Endothelial cell (in vitro differentiated cells): ENCODE measurements at regions not wholly inside any gene's neighbourhood (a gene's known extent, or its start where the extent isn't known, plus 50 kb on each side); places are given as distances from the start of the nearest gene placed in this dataset.
"Not testable (repeated sequence)": the region's sequence is repeated elsewhere in the genome, so short reads cannot be mapped to it uniquely, and the experiment has no call there.

Experiments
- DNase-seq: peaks from one replicate; pipeline ENCODE4 v3.0.0; 2021; ENCODE audit warnings: low spot score
- H3K27ac Mint-ChIP-seq: one replicate; pipeline ENCODE4 v1.8.0; 2021; ENCODE audit warnings: mixed read lengths, inconsistent platforms; ENCODE audit not compliant: unreplicated experiment
- H3K27me3 Mint-ChIP-seq: one replicate; pipeline ENCODE4 v1.8.0; 2021; ENCODE audit warnings: mild to moderate bottlenecking, moderate library complexity, mixed read lengths, inconsistent platforms; ENCODE audit not compliant: unreplicated experiment
- H3K36me3 Mint-ChIP-seq: one replicate; pipeline ENCODE4 v1.8.0; 2021; ENCODE audit warnings: mild to moderate bottlenecking, low read depth, mixed read lengths, inconsistent platforms; ENCODE audit not compliant: unreplicated experiment
- H3K4me1 Mint-ChIP-seq: one replicate; pipeline ENCODE4 v1.8.0; 2021; ENCODE audit warnings: mild to moderate bottlenecking, mixed read lengths, inconsistent platforms; ENCODE audit not compliant: unreplicated experiment
- H3K4me3 Mint-ChIP-seq: one replicate; pipeline ENCODE4 v1.8.0; 2021; ENCODE audit warnings: mild to moderate bottlenecking, mixed read lengths, inconsistent platforms; ENCODE audit not compliant: unreplicated experiment
- H3K9me3 Mint-ChIP-seq: one replicate; pipeline ENCODE4 v1.8.0; 2021; ENCODE audit warnings: mixed read lengths, inconsistent platforms; ENCODE audit not compliant: unreplicated experiment
- CTCF ChIP-seq: fragments of 200-600 bp; sonication (generic); IDR thresholded peaks from one replicate; pipeline ENCODE4 v1.5.0; 2021; ENCODE audit warnings: antibody characterized with exemption; ENCODE audit not compliant: unreplicated experiment

DNA sequence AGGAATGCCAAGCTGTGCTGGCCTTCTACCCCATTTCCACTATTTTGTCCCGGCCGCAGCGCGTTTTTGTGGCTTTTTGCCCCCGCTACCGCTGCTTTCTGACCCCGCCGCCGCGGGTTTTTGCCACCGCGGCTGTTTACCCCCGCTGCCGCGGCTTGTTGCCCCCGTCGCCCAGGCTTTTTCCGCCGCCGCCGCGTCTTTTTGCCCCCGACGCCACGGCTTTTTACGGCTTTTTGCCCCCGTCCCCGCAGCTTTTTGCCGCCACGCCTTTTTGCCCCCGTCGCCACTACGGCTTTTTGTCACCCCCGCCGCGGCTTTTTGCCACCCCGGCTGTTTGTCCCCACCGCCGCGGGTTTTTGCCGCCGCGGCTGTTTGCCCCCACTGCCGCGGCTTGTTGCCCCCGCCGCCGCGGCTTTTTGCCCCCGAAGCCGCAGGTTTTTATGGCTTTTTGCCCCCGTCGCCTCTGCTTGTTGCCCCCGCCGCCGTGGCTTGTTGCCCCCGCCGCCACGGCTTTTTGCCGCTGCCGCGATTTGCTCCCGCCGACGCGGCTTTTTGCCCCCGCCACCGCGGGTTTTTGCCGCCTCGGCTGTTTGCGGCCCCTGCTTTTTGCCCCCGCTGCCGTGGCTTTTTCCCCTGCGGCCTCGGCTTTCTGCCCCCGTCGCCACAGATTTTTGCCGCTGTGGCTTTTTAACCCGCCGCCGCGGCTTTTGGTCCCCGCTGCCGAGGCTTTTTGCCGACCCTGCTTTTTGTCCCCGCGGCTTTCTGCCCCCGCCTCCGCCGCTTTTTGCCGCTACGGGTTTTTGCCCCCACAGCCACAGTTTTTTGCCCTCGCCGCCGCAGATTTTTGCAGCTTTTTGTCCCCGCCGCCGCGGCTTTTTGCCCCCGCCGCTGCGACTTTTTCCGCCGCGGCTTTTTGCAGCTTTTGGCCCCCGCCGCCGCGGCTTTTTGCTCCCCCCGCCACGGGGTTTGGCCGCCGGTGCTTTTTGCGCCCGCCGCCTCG is 520.4 kb upstream of the WSB1 start:
- no peaks in the 10 kb centered on the region for H3K4me1 Mint-ChIP-seq
- no peak for DNase-seq
- TF ChIP-seq CTCF = no peak
- H3K27ac Mint-ChIP-seq = no peak overlapping the region
- no peak overlapping the region for H3K4me3 Mint-ChIP-seq
- peaks cover 7% of the 10 kb centered on the region for H3K36me3 Mint-ChIP-seq
- H3K9me3 Mint-ChIP-seq = peaks cover 21% of the 10 kb centered on the region
- peaks cover 3% of the 10 kb centered on the region for H3K27me3 Mint-ChIP-seq

DNA sequence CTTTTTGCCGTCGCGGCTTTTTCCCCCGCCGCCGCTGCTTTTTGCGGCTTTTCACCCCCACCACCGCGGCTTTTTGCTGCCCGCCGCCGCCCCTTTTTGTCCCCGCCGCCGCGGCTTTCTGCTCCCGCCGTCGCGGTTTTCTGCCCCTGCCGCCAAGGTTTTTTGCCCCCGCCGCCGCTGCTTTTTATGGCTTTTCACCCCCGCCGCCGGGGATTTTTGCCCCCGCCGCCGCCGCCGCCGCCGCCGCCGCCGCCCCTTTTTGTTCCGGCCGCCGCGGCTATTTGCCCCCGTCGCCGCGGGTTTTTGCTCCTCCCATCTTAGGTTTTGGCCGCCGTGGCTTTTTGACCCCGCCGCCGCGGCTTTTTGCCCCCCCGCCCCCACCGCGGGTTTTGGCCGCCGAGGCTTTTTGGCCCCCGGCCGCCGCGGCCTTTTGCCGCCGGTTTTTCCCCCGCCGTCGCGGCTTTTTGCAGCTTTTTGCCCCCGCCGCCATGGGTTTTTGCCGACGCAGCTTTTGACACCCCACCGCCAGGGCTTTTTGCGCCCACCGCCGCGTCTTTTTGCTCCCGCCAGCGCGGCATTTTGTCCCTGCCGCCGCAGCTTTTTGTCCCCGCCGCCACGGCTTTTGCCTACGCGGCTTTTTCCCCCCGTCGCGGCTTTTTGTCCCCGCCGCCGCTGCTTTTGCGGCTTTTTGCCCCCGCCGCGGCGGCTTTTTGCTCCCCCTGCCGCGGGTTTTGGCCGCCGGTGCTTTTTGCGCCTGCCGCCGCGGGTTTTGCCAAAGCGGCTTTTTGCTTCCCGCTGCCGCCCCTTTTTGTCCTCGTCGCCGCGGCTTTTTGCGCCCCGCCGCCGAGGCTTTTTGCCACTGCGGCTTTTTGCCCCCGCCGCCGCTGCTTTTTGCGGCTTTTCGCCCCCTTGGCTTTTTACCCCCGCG is 519.4 kb upstream of the WSB1 start:
- H3K9me3 Mint-ChIP-seq = peaks cover 19% of the 10 kb centered on the region
- no peak for TF ChIP-seq CTCF
- H3K27ac Mint-ChIP-seq = no peak overlapping the region
- H3K4me1 Mint-ChIP-seq = no peaks in the 10 kb centered on the region
- peaks cover 7% of the 10 kb centered on the region for H3K36me3 Mint-ChIP-seq
- H3K27me3 Mint-ChIP-seq = peaks cover 3% of the 10 kb centered on the region
- DNase-seq = no peak
- no peak overlapping the region for H3K4me3 Mint-ChIP-seq

- H3K27me3 Mint-ChIP-seq = peaks cover 3% of the 10 kb centered on the region
- no peak for DNase-seq
- H3K36me3 Mint-ChIP-seq = peaks cover 7% of the 10 kb centered on the region
- H3K4me3 Mint-ChIP-seq = no peak overlapping the region
- no peak overlapping the region for H3K27ac Mint-ChIP-seq
- peaks cover 13% of the 10 kb centered on the region for H3K9me3 Mint-ChIP-seq
- no peaks in the 10 kb centered on the region for H3K4me1 Mint-ChIP-seq
- TF ChIP-seq CTCF = no peak
Observed at GRCh38 chr17:26775219-26775822, 518.6 kb upstream of the WSB1 start.

GRCh38 chr17:26780187-26780814 is 513.6 kb upstream of the WSB1 start:
- H3K27me3 Mint-ChIP-seq = peaks cover 10% of the 10 kb centered on the region
- peaks cover 19% of the 10 kb centered on the region for H3K9me3 Mint-ChIP-seq
- not testable (repeated sequence) for H3K4me3 Mint-ChIP-seq, H3K4me1 Mint-ChIP-seq, H3K27ac Mint-ChIP-seq, DNase-seq
- peaks cover 15% of the 10 kb centered on the region for H3K36me3 Mint-ChIP-seq

- no peak for TF ChIP-seq CTCF
- no peak for DNase-seq
- Mint-ChIP-seq H3K27ac (no peak overlapping the region), H3K9me3 (peaks cover 7% of the 10 kb centered on the region), H3K4me1 (no peaks in the 10 kb centered on the region), H3K4me3 (no peak overlapping the region), H3K27me3 (peaks cover 9% of the 10 kb centered on the region), H3K36me3 (peaks cover 8% of the 10 kb centered on the region)
Observed at GRCh38 chr17:26782153-26782552, 511.8 kb upstream of the WSB1 start.
